GM18873 (cell line): ENCODE measurements at regions not wholly inside any gene's neighbourhood (a gene's known extent, or its start where the extent isn't known, plus 50 kb on each side); places are given as distances from the start of the nearest gene placed in this dataset.

Experiments
- ATAC-seq: cut with Tn5 transposase; IDR thresholded peaks from one replicate; pipeline ENCODE4 v1.9.1; 2021; ENCODE audit warnings: mild to moderate bottlenecking, moderate library complexity, moderate number of reproducible peaks; ENCODE audit not compliant: unreplicated experiment, low FRiP score

- no peak for ATAC-seq
Measured at GRCh38 chr10:111953949-111954348, 229.6 kb downstream of the GPAM start.

DNA sequence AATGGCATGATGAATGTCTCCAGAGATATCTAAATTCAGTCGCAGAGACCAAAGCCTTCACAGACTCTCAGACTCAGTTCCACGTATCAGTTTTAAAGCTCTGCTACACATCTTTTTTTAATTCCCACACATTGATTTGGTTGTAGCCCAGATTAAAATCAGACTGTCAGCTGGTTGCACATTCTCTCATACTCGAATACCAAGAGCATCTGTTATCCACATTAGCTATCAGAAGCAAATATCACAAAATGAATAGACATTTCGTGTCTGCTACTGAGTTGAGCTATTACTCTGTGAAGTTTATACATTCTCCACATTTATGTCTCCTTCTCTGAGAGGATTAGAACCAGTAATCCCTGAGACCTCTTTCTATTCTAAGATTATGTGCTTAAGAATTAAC is 229.2 kb downstream of the GPAM start:
- no peak for ATAC-seq

DNA sequence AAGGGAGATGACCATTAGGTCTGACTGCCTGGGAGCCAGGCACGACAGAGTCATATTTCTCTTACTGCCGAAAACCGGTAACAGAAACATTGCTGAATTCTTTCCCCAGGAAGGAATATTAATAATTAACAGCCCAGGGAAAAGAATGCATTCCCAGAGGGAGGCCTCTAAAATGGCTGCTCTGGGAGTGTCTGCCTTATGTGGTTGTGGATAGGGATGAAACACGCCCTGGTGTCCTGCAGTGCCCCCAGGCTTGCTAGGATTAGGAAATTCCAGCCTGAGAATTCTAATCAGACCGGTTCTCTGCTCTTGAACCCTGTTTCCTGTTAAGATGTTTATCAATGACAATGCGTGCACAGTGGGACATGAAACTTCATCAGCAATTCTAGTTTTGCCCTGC is 226.7 kb downstream of the GPAM start:
- no peak for ATAC-seq

- ATAC-seq: no peak
Measured at GRCh38 chr10:111962951-111963350, 220.6 kb downstream of the GPAM start.

DNA sequence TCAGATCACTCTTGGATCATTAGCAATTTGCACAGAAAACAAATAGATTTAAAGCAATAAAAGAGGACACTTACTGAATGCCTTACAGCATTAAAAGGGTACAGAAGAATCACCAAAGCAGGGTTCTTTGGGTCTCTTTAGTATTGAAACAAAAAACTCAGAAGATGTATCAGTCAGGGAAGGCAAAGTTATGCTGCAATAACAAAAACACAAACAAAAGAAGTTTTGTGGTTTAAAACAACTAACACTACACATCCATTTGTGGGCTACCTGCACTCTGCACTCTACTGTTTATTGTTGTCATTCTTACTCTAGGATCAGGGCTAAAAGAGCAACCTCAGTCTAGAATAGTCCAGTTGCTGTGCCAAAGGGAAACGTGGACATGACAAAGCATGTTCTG is 216.4 kb downstream of the GPAM start:
- no peak for ATAC-seq

- no peak for ATAC-seq
Measured at GRCh38 chr10:111967547-111967946, 216.0 kb downstream of the GPAM start.

- ATAC-seq: no peak
Measured at GRCh38 chr10:111968647-111969046, 214.9 kb downstream of the GPAM start.

DNA sequence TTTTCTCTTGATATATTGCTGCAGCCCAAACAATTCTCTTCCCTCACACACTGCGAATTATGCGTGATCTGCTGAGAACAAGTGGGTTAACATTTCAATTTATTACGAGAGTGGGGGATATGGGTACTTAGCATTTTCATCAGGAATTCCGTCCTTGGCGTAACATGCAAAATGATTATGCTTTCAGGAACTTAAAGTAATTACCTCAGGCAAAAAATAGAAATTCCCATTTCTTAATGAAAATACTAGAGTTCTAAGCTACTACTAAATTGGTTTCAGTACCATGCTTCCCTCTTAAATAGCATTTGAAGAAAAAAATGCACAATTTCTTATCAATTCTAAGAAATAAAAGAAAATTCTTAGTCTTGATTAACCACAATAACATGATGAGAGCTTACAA is 213.5 kb downstream of the GPAM start:
- no peak for ATAC-seq

GRCh38 chr10:111972109-111972508 is 211.5 kb downstream of the GPAM start:
- ATAC-seq: no peak

DNA sequence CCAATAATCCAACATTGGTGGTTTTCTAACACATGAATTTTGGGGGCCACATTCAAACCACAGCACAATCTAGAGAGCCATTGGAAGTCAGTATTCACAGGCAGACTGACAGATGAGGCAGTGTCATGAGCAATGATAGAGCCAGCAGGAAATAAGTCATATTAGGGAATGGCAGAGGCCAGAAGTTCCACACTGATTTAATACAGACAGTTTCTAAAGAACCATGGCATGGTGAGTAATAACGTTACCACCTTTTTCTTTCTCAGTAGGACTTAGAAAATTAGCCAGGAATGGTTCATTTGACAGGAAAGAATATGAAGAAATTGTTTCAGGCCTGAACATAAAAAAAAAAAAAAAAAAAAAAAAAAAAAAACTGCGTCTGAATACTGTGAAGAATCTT is 210.3 kb downstream of the GPAM start:
- ATAC-seq: no peak

DNA sequence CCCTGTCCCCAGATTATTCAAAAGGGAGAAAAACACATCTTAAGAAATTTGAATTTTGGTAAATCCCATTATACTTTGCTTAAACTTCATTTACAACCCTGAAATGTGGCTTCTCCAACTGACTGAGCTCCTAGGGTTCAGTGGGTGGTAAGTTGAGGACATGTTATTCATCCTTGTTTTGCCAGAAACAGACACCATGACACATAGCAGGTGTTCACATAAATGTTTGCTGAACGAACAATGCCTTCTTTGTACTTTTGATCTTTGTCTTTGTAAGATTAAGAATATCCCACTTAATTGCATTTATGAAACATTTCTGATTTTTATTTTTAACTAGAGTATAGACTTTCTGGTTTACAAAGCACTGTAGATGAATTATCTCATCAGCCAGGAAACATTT is 209.7 kb downstream of the GPAM start:
- ATAC-seq: no peak

DNA sequence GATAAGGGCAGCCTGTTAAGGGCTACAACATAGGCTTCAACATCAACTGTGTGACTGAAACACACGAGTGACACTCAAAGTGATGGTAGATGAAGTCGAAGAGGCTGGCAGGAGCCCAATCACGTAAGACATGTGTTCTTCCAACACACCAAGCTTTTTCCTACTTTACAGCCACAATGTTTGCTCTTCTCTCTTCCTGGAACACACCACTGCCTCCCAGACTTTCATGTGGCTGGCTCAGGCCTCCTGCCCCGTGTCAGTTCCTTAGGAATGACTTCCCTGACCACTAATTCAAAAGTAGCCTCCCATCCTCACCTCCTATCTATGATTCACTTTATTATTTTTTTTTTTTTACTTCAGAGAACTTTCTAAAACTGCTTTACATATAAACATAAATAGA is 209.2 kb downstream of the GPAM start:
- no peak for ATAC-seq

- no peak for ATAC-seq
Measured at GRCh38 chr10:111976557-111976956, 207.0 kb downstream of the GPAM start.

GRCh38 chr10:111984057-111984456 is 199.5 kb downstream of the GPAM start:
- no peak for ATAC-seq

DNA sequence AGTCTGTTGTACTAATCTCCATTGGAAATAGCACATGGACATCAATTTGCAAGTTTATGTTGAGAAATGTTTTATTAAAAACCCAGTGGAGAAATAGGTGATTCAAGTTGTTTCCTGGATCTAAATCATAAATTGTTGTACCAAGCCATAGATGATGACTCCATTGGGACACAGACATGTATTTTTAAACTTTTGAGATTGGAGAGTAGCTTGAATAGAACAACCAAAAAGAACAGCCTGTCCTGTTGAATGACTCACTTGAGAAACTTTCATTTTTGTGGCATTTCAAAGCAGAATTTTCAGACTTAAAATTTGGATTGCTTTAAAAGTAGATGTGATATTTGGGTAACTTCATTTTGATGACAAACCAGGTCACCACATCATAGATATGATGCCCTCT is 197.5 kb downstream of the GPAM start:
- no peak for ATAC-seq

GRCh38 chr10:111988646-111989045 is 194.9 kb downstream of the GPAM start:
- ATAC-seq: no peak

- no peak for ATAC-seq
Measured at GRCh38 chr10:111989136-111989911, 194.2 kb downstream of the GPAM start.

DNA sequence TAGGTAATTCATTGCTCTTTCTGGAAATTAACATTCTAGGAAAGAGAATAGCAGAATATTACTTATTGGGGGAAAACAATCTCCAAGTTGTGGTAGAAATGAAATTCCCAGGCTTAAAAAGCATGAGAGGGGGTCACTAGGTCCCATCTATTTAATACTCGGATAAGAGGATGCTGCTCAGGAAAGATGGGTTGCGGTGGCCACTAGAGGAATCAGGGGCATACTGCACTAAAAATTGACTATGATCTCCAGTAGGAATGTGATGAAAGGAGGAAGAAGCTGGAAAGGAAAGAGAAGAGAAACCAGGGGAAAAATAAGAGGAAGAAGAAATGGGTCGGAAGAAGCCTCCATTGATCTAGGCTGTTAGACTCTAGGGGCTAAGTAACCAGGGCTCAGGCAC is 192.8 kb downstream of the GPAM start:
- no peak for ATAC-seq

DNA sequence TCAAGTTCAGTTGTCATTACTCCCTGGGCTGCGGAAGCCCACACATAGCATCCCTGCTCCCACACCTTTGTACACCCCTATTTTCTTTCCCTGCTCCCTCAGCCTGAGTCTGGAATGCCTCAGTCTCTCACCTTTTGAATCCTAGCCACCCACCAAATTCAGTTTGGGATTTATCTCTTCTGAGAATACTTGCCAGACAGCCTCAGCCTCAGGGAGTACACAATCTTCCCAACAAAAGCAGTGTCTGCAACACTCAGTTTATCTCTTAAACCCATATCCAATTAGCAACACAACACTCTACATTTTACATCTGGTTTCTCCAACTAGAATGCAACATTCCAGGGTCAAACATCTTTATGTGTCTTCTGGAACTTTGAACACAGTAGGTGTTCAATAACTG is 190.2 kb downstream of the GPAM start:
- no peak for ATAC-seq

- ATAC-seq: no peak
Measured at GRCh38 chr10:111993872-111994426, 189.6 kb downstream of the GPAM start.

DNA sequence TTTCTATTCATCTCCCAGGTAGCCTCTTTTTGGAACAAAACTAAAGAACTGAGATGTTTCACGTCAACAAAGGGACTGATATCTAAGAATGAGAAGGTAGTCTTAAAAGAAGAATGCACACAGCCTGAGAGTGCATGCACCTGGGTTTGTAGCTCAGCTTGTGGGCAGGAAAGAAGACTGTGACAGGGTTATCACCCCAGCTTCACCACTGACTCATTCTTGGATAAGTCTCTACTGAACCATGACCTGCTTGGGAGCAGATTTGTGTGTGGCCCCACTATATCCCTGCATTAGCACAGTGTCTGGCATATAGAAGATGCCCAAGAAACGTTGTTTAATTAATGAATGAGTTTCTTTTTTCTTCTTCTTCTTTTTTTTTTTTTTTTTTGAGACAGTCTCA is 187.5 kb downstream of the GPAM start:
- ATAC-seq: peak; percentile 98

- no peak for ATAC-seq
Measured at GRCh38 chr10:111998728-111999127, 184.8 kb downstream of the GPAM start.
